ENCODE measurements at regions not wholly inside any gene's neighbourhood (a gene's known extent, or its start where the extent isn't known, plus 50 kb on each side); places are given as distances from the start of the nearest gene placed in this dataset.

- Histone ChIP-seq H3K4me1 (ENCODE audit: control insufficient read depth in 1 of 2, insufficient read depth in 2 of 2, low read length in 2 of 2) (no peaks in the 10 kb centered on the region), H3K9ac (ENCODE audit: low read depth in 1 of 2, low read length in 2 of 2) (no peak overlapping the region), H3K27me3 (ENCODE audit: control insufficient read depth in 1 of 2, insufficient read depth in 2 of 2, low read length in 2 of 2) (no peaks in the 10 kb centered on the region), H3K4me3 (ENCODE audit: low read depth in 1 of 2, low read length in 2 of 2) (no peak overlapping the region), H3K27ac (ENCODE audit: low read depth, low read length) (no peak overlapping the region), H3K9me3 (ENCODE audit: control insufficient read depth in 1 of 2, low read length in 2 of 2) (no peaks in the 10 kb centered on the region), H3K36me3 (ENCODE audit: control insufficient read depth in 1 of 2, insufficient read depth in 2 of 2, low read length in 2 of 2) (no peaks in the 10 kb centered on the region)
These were observed 897.2 kb downstream of the TSN start for GRCh38 chr2:122652670-122653069.

GRCh38 chr2:122656403-122656802 lies 901.0 kb downstream of the TSN start:
- no peak overlapping the region for H3K27ac ChIP-seq (ENCODE audit: low read depth, low read length)
- H3K9ac ChIP-seq (ENCODE audit: low read depth in 1 of 2, low read length in 2 of 2): no peak overlapping the region
- no peaks in the 10 kb centered on the region for H3K4me1 ChIP-seq (ENCODE audit: control insufficient read depth in 1 of 2, insufficient read depth in 2 of 2, low read length in 2 of 2)
- H3K9me3 ChIP-seq (ENCODE audit: control insufficient read depth in 1 of 2, low read length in 2 of 2): no peaks in the 10 kb centered on the region
- no peak overlapping the region for H3K4me3 ChIP-seq (ENCODE audit: low read depth in 1 of 2, low read length in 2 of 2)
- no peaks in the 10 kb centered on the region for H3K27me3 ChIP-seq (ENCODE audit: control insufficient read depth in 1 of 2, insufficient read depth in 2 of 2, low read length in 2 of 2)
- H3K36me3 ChIP-seq (ENCODE audit: control insufficient read depth in 1 of 2, insufficient read depth in 2 of 2, low read length in 2 of 2): no peaks in the 10 kb centered on the region

- H3K27me3 ChIP-seq (ENCODE audit: control insufficient read depth in 1 of 2, insufficient read depth in 2 of 2, low read length in 2 of 2): no peaks in the 10 kb centered on the region
- no peak overlapping the region for H3K27ac ChIP-seq (ENCODE audit: low read depth, low read length)
- H3K9ac ChIP-seq (ENCODE audit: low read depth in 1 of 2, low read length in 2 of 2): no peak overlapping the region
- H3K36me3 ChIP-seq (ENCODE audit: control insufficient read depth in 1 of 2, insufficient read depth in 2 of 2, low read length in 2 of 2): no peaks in the 10 kb centered on the region
- H3K9me3 ChIP-seq (ENCODE audit: control insufficient read depth in 1 of 2, low read length in 2 of 2): no peaks in the 10 kb centered on the region
- H3K4me1 ChIP-seq (ENCODE audit: control insufficient read depth in 1 of 2, insufficient read depth in 2 of 2, low read length in 2 of 2): no peaks in the 10 kb centered on the region
- no peak overlapping the region for H3K4me3 ChIP-seq (ENCODE audit: low read depth in 1 of 2, low read length in 2 of 2)
These were observed 905.6 kb downstream of the TSN start for GRCh38 chr2:122660786-122661634.

GRCh38 chr2:122663620-122664019 lies 908.2 kb downstream of the TSN start:
- no peak overlapping the region for H3K4me3 ChIP-seq (ENCODE audit: low read depth in 1 of 2, low read length in 2 of 2)
- no peak overlapping the region for H3K9ac ChIP-seq (ENCODE audit: low read depth in 1 of 2, low read length in 2 of 2)
- no peaks in the 10 kb centered on the region for H3K9me3 ChIP-seq (ENCODE audit: control insufficient read depth in 1 of 2, low read length in 2 of 2)
- no peak overlapping the region for H3K27ac ChIP-seq (ENCODE audit: low read depth, low read length)
- H3K36me3 ChIP-seq (ENCODE audit: control insufficient read depth in 1 of 2, insufficient read depth in 2 of 2, low read length in 2 of 2): no peaks in the 10 kb centered on the region
- H3K4me1 ChIP-seq (ENCODE audit: control insufficient read depth in 1 of 2, insufficient read depth in 2 of 2, low read length in 2 of 2): no peaks in the 10 kb centered on the region
- no peaks in the 10 kb centered on the region for H3K27me3 ChIP-seq (ENCODE audit: control insufficient read depth in 1 of 2, insufficient read depth in 2 of 2, low read length in 2 of 2)

- Histone ChIP-seq H3K9me3 (ENCODE audit: control insufficient read depth in 1 of 2, low read length in 2 of 2) (peaks cover 0 to 3% of the 10 kb centered on the region in 2 donors), H3K27ac (ENCODE audit: low read depth, low read length) (no peak overlapping the region), H3K4me3 (ENCODE audit: low read depth in 1 of 2, low read length in 2 of 2) (no peak overlapping the region), H3K27me3 (ENCODE audit: control insufficient read depth in 1 of 2, insufficient read depth in 2 of 2, low read length in 2 of 2) (no peaks in the 10 kb centered on the region), H3K36me3 (ENCODE audit: control insufficient read depth in 1 of 2, insufficient read depth in 2 of 2, low read length in 2 of 2) (no peaks in the 10 kb centered on the region), H3K4me1 (ENCODE audit: control insufficient read depth in 1 of 2, insufficient read depth in 2 of 2, low read length in 2 of 2) (no peaks in the 10 kb centered on the region), H3K9ac (ENCODE audit: low read depth in 1 of 2, low read length in 2 of 2) (no peak overlapping the region)
These were observed 914.2 kb downstream of the TSN start for GRCh38 chr2:122669627-122670026.

- H3K4me1 ChIP-seq (ENCODE audit: control insufficient read depth in 1 of 2, insufficient read depth in 2 of 2, low read length in 2 of 2): no peaks in the 10 kb centered on the region
- H3K27ac ChIP-seq (ENCODE audit: low read depth, low read length): no peak overlapping the region
- no peak overlapping the region for H3K4me3 ChIP-seq (ENCODE audit: low read depth in 1 of 2, low read length in 2 of 2)
- H3K9ac ChIP-seq (ENCODE audit: low read depth in 1 of 2, low read length in 2 of 2): no peak overlapping the region
- peaks cover 0 to 3% of the 10 kb centered on the region in 2 donors for H3K9me3 ChIP-seq (ENCODE audit: control insufficient read depth in 1 of 2, low read length in 2 of 2)
- H3K36me3 ChIP-seq (ENCODE audit: control insufficient read depth in 1 of 2, insufficient read depth in 2 of 2, low read length in 2 of 2): no peaks in the 10 kb centered on the region
- no peaks in the 10 kb centered on the region for H3K27me3 ChIP-seq (ENCODE audit: control insufficient read depth in 1 of 2, insufficient read depth in 2 of 2, low read length in 2 of 2)
These were observed 915.4 kb downstream of the TSN start for GRCh38 chr2:122670897-122671296.

GRCh38 chr2:122680662-122681061 lies 925.2 kb downstream of the TSN start:
- H3K27me3 ChIP-seq (ENCODE audit: control insufficient read depth in 1 of 2, insufficient read depth in 2 of 2, low read length in 2 of 2): no peaks in the 10 kb centered on the region
- no peak overlapping the region for H3K9ac ChIP-seq (ENCODE audit: low read depth in 1 of 2, low read length in 2 of 2)
- no peak overlapping the region for H3K4me3 ChIP-seq (ENCODE audit: low read depth in 1 of 2, low read length in 2 of 2)
- no peak overlapping the region for H3K27ac ChIP-seq (ENCODE audit: low read depth, low read length)
- H3K4me1 ChIP-seq (ENCODE audit: control insufficient read depth in 1 of 2, insufficient read depth in 2 of 2, low read length in 2 of 2): no peaks in the 10 kb centered on the region
- no peaks in the 10 kb centered on the region for H3K36me3 ChIP-seq (ENCODE audit: control insufficient read depth in 1 of 2, insufficient read depth in 2 of 2, low read length in 2 of 2)
- H3K9me3 ChIP-seq (ENCODE audit: control insufficient read depth in 1 of 2, low read length in 2 of 2): peaks cover 0 to 2% of the 10 kb centered on the region in 2 donors

- H3K9me3 ChIP-seq (ENCODE audit: control insufficient read depth in 1 of 2, low read length in 2 of 2): peaks cover 0 to 4% of the 10 kb centered on the region in 2 donors
- H3K9ac ChIP-seq (ENCODE audit: low read depth in 1 of 2, low read length in 2 of 2): no peak overlapping the region
- no peaks in the 10 kb centered on the region for H3K27me3 ChIP-seq (ENCODE audit: control insufficient read depth in 1 of 2, insufficient read depth in 2 of 2, low read length in 2 of 2)
- no peak overlapping the region for H3K27ac ChIP-seq (ENCODE audit: low read depth, low read length)
- H3K4me3 ChIP-seq (ENCODE audit: low read depth in 1 of 2, low read length in 2 of 2): no peak overlapping the region
- no peaks in the 10 kb centered on the region for H3K36me3 ChIP-seq (ENCODE audit: control insufficient read depth in 1 of 2, insufficient read depth in 2 of 2, low read length in 2 of 2)
- H3K4me1 ChIP-seq (ENCODE audit: control insufficient read depth in 1 of 2, insufficient read depth in 2 of 2, low read length in 2 of 2): no peaks in the 10 kb centered on the region
These were observed 926.2 kb downstream of the TSN start for GRCh38 chr2:122681626-122682025.

- Histone ChIP-seq H3K9ac (ENCODE audit: low read depth in 1 of 2, low read length in 2 of 2) (no peak overlapping the region), H3K36me3 (ENCODE audit: control insufficient read depth in 1 of 2, insufficient read depth in 2 of 2, low read length in 2 of 2) (no peaks in the 10 kb centered on the region), H3K9me3 (ENCODE audit: control insufficient read depth in 1 of 2, low read length in 2 of 2) (peaks cover 0 to 4% of the 10 kb centered on the region in 2 donors), H3K4me3 (ENCODE audit: low read depth in 1 of 2, low read length in 2 of 2) (no peak overlapping the region), H3K27me3 (ENCODE audit: control insufficient read depth in 1 of 2, insufficient read depth in 2 of 2, low read length in 2 of 2) (no peaks in the 10 kb centered on the region), H3K27ac (ENCODE audit: low read depth, low read length) (no peak overlapping the region), H3K4me1 (ENCODE audit: control insufficient read depth in 1 of 2, insufficient read depth in 2 of 2, low read length in 2 of 2) (no peaks in the 10 kb centered on the region)
These were observed 926.9 kb downstream of the TSN start for GRCh38 chr2:122682356-122682755.

GRCh38 chr2:122683018-122683417 lies 927.6 kb downstream of the TSN start:
- no peak overlapping the region for H3K9ac ChIP-seq (ENCODE audit: low read depth in 1 of 2, low read length in 2 of 2)
- no peaks in the 10 kb centered on the region for H3K36me3 ChIP-seq (ENCODE audit: control insufficient read depth in 1 of 2, insufficient read depth in 2 of 2, low read length in 2 of 2)
- no peaks in the 10 kb centered on the region for H3K4me1 ChIP-seq (ENCODE audit: control insufficient read depth in 1 of 2, insufficient read depth in 2 of 2, low read length in 2 of 2)
- H3K4me3 ChIP-seq (ENCODE audit: low read depth in 1 of 2, low read length in 2 of 2): no peak overlapping the region
- no peaks in the 10 kb centered on the region for H3K27me3 ChIP-seq (ENCODE audit: control insufficient read depth in 1 of 2, insufficient read depth in 2 of 2, low read length in 2 of 2)
- no peak overlapping the region for H3K27ac ChIP-seq (ENCODE audit: low read depth, low read length)
- H3K9me3 ChIP-seq (ENCODE audit: control insufficient read depth in 1 of 2, low read length in 2 of 2): peaks cover 0 to 4% of the 10 kb centered on the region in 2 donors

All from duodenal mucosa (tissue), 2 donors.